ENCODE measurements at regions not wholly inside any gene's neighbourhood (a gene's known extent, or its start where the extent isn't known, plus 50 kb on each side); places are given as distances from the start of the nearest gene placed in this dataset.
A peak's percentile ranks its signal among the peaks of the same experiment; 100 is the strongest.

GRCh38 chr10:113301342-113301984, 251.4 kb upstream of the HABP2 start:
- TF ChIP-seq CTCF (IDR thresholded peaks at IDR 0.05; ENCODE audit: borderline replicate concordance, extremely low read depth, low read length, poor library complexity, severe bottlenecking): peak; percentile 44
- TF ChIP-seq EZH2 (IDR thresholded peaks at IDR 0.05; ENCODE audit: borderline replicate concordance, low read depth, low read length, severe bottlenecking): no peak
